ENCODE measurements at regions not wholly inside any gene's neighbourhood (a gene's known extent, or its start where the extent isn't known, plus 50 kb on each side); places are given as distances from the start of the nearest gene placed in this dataset.

- Mint-ChIP-seq H3K27ac (no peak overlapping the region), H3K4me3 (no peak overlapping the region), H3K4me1 (peaks cover 4% of the 10 kb centered on the region), H3K9me3 (ENCODE audit: low read depth) (no peaks in the 10 kb centered on the region), H3K27me3 (no peaks in the 10 kb centered on the region), H3K36me3 (ENCODE audit: low read depth) (no peaks in the 10 kb centered on the region)
- intact Hi-C loops (cut with DNase I, micrococcal nuclease), result no loop called here
- POLR2A ChIA-PET, result no interaction called here
- ATAC-seq (no peak), DNase-seq (no peak)
- CTCF ChIA-PET, result interaction anchor here (0.7 kb wide), 1 partner anchor 745 kb away, joined by 3 read pairs; no protein-coding TSS in a partner anchor
Observed at GRCh38 chr1:183710333-183710732, 57.2 kb upstream of the APOBEC4 start.

GRCh38 chr1:183704131-183704530, 51.0 kb upstream of the APOBEC4 start:
- Mint-ChIP-seq H3K27me3 (no peaks in the 10 kb centered on the region), H3K4me3 (no peak overlapping the region), H3K9me3 (ENCODE audit: low read depth) (no peaks in the 10 kb centered on the region), H3K36me3 (ENCODE audit: low read depth) (no peaks in the 10 kb centered on the region), H3K4me1 (peaks cover 3% of the 10 kb centered on the region), H3K27ac (no peak overlapping the region)
- DNase-seq (no peak), ATAC-seq (no peak)
- intact Hi-C loops (cut with DNase I, micrococcal nuclease), result no loop called here
- ChIA-PET POLR2A (no interaction called here), CTCF (no interaction called here)
